ENCODE measurements at regions not wholly inside any gene's neighbourhood (a gene's known extent, or its start where the extent isn't known, plus 50 kb on each side); places are given as distances from the start of the nearest gene placed in this dataset.

DNA sequence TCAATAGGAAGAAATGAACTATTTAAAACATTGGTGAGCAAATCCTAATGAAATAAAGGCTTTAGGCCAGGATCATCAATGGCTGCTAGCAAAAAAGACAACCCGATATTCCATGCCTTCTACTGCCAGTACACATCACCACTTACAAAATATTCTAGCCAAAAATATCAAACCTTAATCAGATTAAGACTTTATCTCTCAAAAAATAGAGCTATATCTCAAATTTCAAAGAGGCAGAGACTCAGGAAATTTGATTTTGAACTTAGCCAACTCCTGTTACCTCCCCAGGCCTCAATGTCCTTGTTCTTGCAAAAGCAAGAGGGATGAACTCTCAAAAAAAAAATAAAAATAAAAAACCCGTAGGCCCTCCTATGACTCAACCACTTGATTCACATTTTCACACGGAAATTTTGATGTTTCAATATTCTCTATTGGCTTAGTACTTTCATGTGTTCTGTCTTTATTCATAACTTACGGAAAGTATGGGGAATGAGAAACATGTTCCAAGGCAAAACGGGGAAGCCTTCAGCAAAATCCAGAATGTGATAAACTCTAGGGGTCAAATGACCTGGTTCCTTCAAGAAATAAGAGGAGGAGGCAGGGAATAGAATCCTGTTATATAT is 273.3 kb upstream of the ZPLD1 start:
- no peak for DNase-seq

DNA sequence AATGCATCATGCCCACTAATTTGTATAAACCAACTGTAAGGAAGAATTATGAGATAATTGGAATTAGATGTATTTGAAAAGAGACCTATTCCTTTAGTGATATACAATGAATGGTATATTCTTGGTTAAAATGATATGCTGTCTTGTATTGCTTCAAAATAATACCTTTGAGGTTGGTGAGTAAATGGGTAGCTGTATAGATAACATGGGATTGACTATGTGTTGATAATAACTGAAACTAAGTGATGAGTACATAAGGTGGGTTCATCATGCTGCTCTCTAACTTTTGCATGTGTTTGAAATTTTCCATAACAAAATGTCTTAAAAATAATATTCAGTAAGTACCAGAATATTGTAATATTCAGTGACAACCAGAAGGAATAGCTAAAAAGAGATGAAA is 272.6 kb upstream of the ZPLD1 start:
- DNase-seq: no peak

- DNase-seq: no peak
Measured at GRCh38 chr3:102163039-102163817, 271.6 kb upstream of the ZPLD1 start.

DNA sequence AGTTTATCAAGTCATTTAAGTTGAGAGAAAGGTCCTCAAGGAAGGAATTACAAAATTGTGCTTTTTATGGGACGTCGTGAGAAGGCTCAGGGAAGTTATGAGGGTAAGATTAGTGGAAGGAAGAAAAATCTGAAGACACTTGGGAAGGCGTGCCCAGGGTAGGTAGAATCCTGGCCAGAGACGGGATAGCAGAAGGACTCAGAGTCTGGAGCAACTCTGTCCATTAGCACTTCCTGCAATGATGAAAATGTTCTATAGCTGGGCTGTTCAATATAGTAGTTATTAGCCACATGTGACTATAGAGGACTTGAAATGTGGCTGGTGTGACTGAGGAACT is 271.0 kb upstream of the ZPLD1 start:
- no peak for DNase-seq

DNA sequence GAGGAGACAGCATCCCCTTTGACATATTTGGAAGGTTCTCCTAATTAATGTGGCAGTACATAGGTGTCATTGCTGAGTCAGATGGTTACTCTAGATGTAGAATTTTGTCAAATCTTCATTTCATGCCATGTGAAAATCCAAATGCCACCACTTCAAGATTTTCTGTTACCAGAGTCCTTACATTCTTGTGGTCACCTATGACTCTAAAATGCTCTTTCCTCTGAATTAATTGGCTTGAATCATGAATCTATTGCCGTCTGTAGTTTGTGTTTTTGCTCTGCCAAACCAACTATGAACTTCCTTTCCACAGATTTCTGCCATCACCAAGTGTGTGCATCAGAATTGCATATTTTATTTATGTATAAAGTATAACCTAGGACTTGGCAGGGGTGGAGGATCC is 269.4 kb upstream of the ZPLD1 start:
- no peak for DNase-seq

DNA sequence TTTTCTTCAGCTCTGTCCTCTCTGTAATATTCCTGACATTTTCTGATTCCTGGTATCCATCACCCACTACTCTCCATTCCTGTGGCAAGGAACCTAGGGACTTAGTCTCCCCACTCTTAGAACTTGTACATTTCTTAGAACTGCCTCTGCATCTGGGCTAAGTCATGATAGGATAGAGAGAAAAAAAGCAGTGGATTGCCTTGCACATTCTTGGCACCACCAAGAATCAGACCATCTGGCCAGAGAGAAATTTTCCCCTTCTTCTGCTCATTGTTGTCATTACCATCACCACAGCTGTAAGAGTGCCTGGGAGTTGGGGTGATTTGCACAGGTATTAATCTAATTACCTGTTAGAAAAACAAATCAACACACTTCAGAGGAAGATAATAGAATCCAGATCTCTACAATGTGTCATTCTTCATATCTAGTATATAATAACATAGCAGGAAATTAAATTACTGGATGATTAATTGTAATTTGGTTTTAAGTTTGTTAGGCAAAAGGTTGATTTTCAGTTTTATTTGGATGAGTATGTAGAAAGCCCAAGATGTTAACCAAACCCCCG is 264.8 kb upstream of the ZPLD1 start:
- DNase-seq: no peak

GRCh38 chr3:102170545-102170944 is 264.3 kb upstream of the ZPLD1 start:
- DNase-seq: no peak

DNA sequence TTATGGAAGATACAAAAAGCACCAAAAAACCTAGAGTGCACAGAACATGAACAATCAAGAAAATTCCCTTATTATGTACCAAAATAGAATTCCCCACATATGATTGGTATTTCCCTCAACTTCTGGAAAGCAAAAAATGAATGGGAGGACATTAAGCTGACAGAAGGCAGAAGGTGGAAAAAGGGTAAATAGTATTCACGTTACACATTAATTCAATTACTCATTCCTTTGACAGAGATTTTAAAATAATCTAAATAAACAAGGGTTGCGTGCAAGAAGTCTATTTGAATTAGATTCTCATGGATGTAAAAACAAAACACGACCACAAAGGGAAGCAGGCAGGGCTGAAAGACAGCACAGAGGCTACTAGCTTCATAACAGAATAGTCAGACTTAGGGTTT is 260.5 kb upstream of the ZPLD1 start:
- no peak for DNase-seq

DNA sequence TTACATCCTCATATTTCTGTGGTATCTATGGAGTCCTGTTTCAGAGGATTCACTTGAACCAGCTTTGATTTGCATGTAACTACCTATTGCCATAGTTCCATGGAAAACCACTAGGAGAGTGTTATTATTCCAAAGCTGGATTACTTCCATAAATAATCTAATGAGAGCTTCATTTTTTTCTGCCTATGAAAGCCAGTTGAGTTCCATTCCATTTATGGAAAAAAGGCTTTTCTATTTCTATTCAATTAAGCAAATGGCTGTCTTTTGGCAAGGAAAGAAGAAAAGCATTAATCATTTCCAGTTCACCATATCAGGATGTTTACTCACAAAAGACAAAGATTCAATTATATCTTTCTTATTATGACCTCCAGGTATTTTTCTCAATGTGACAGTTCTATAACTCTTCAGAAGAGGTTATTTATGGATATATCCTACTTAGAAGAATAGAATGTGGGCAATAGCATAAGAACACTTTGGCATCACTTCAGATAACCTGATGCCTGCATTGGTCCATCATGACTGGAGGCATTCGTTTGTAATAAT is 259.9 kb upstream of the ZPLD1 start:
- DNase-seq: no peak

- no peak for DNase-seq
Measured at GRCh38 chr3:102176333-102177050, 258.3 kb upstream of the ZPLD1 start.

DNA sequence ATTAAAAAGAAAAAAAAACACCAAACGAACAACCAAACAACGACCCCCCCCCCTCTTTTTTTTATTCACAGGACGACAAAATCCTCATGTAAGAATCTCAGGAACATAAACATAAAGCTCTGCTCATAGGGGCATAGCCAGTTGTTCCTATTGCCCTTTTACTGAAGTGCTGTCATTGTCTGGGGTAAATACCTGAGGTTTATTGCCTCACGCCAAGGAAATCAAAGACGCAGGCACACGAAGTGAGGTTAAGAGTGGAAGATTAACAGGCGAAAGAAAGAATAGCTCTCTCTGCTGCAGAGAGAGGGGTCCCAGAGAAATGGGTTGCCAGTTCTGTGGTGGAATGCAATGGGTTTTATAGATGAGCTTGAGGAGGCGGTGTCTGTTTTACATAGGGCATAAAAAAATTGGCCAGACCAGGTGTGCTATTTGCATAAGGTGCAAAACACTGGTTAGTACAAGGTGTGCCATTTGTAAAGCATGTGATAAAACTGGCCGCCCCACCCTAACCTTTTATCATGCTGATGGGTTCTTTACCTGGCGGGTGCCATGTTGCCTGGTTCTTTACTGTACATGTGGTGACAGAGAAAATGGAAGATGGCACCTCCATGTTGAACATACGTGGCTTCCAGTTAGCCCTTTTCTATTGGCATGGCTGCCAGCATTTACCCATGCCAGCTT is 257.6 kb upstream of the ZPLD1 start:
- no peak for DNase-seq

DNA sequence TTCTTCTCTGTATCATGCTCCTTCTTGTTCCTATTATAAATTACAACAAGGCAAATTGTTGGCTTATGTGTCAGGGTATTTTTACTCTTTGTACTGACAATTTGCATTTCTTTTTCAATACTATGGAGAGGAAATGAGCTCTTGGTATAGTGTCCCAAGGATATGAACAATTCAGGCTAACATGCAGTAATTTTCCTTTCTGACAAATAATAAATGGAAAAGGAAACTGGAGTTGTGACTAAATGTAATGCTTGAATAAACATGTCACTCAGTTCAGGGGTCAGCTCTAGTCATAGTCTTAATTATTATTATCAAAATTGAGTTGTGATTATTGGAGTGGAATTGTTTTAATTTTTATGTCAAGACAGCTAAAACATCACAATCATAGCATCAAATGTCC is 256.0 kb upstream of the ZPLD1 start:
- DNase-seq: no peak

- DNase-seq: no peak
Measured at GRCh38 chr3:102179326-102180177, 255.3 kb upstream of the ZPLD1 start.

DNA sequence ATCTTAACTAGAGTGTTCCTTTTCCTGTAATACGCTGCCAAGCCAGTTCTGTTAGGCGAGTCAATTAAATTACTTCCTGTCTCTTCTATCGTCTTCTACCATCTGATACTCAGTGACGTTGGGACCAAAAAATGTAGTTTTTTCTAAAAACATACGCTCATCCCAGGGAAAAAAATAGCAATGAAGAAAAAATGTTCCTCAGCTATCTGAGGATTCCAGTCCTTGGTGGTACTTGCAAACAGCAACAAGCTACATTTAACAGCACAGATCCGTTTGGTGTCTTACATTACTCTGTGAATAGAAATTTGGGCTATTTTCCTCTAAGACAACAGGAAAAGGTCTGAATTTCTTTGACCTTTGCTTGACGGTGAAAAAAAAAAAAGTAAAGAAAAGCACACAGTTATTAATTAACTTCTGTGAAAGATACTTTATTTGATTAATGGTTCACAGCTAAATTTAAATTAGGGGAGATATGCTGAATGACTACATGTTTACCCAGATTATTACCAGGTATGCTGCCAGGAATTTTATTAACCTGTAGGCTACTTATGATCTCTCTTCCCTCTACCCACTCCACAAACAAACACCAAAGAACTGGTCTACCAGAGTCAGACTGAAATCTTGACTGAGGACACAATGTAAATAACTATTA is 254.4 kb upstream of the ZPLD1 start:
- peak in 3 of 6 experiments; percentile 36 to 41 (median 39) for DNase-seq

- DNase-seq: no peak
Measured at GRCh38 chr3:102181175-102181920, 253.5 kb upstream of the ZPLD1 start.

GRCh38 chr3:102182162-102182561 is 252.7 kb upstream of the ZPLD1 start:
- no peak for DNase-seq

DNA sequence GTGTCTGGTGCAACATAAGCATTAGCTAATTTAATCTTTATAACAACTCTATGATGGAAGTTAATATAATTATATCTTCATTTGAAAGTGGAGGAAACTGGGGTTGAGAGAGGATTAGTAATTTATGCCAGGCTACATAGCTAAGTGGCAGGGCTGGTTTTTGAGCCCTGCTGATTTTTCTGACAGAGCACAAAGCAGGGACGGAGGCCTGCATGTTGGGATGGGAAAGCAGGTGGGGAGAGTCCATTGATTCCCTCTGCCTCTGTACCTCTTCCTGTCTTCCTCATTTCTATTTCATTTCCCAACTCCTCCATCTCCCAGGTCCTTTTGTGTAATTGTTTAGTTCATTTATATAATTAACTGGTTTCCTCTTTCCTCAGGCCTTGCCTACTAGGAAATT is 251.6 kb upstream of the ZPLD1 start:
- no peak for DNase-seq

DNA sequence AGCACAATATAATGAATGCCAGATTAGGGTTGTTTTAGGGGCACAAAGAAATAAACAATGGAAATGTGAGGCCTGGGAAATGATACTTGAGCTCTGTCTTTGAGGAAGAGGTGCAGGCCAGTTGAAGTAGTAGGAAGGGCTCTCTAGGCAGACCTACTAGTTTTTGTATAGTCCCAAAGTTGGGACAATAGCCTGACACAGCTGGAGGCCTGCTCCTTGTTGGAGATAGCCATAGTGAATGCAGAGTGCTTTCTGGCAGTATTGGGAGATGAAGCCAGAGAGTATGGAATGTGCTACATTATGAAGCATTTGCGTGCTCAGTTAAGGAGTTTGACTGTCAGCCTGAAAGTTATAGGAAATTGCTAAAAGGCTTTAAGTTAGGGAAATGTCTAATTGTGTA is 251.2 kb upstream of the ZPLD1 start:
- DNase-seq: no peak

GRCh38 chr3:102189541-102189940 is 245.3 kb upstream of the ZPLD1 start:
- DNase-seq: no peak

GRCh38 chr3:102189956-102190723 is 244.7 kb upstream of the ZPLD1 start:
- no peak for DNase-seq
